ENCODE measurements at regions not wholly inside any gene's neighbourhood (a gene's known extent, or its start where the extent isn't known, plus 50 kb on each side); places are given as distances from the start of the nearest gene placed in this dataset.
"Not testable (repeated sequence)": the region's sequence is repeated elsewhere in the genome, so short reads cannot be mapped to it uniquely, and the experiment has no call there.

GRCh38 chrX:90575155-90575554, 653.4 kb downstream of the TGIF2LX start:
- not testable (repeated sequence) for DNase-seq (ENCODE audit: low spot score); H3K27ac Mint-ChIP-seq (ENCODE audit: unreplicated experiment); H3K4me3 Mint-ChIP-seq (ENCODE audit: unreplicated experiment); H3K4me1 Mint-ChIP-seq (ENCODE audit: low read depth); H3K36me3 Mint-ChIP-seq (ENCODE audit: low read depth); H3K9me3 Mint-ChIP-seq (ENCODE audit: low read depth); H3K27me3 Mint-ChIP-seq (ENCODE audit: low read depth)

- H3K9me3 Mint-ChIP-seq (ENCODE audit: low read depth); H3K36me3 Mint-ChIP-seq (ENCODE audit: low read depth); H3K4me3 Mint-ChIP-seq (ENCODE audit: unreplicated experiment); H3K27ac Mint-ChIP-seq (ENCODE audit: unreplicated experiment); H3K27me3 Mint-ChIP-seq (ENCODE audit: low read depth); H3K4me1 Mint-ChIP-seq (ENCODE audit: low read depth); DNase-seq (ENCODE audit: low spot score): not testable (repeated sequence)
These were observed 680.2 kb downstream of the TGIF2LX start for GRCh38 chrX:90601921-90602320.

DNA sequence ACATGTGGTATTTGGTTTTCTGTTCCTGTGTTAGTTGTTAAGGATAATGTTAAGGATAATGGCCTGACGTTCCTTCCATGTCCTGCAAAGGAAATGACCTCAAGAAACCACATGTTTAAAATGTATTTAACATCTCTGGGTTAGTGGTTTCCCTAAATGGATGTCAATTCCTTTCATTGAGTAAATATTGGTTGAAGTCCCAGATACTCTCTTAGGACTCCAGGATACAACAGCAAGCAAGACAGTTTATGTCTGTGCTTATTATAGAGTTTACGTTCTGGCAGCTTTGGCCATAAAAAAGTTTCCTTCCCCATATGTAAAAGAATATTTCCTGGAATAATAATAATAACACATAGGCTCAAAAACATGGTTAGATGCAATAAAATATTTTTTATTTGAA, 684.0 kb downstream of the TGIF2LX start:
- not testable (repeated sequence) for H3K4me3 Mint-ChIP-seq (ENCODE audit: unreplicated experiment); H3K9me3 Mint-ChIP-seq (ENCODE audit: low read depth); H3K36me3 Mint-ChIP-seq (ENCODE audit: low read depth); H3K27ac Mint-ChIP-seq (ENCODE audit: unreplicated experiment); H3K4me1 Mint-ChIP-seq (ENCODE audit: low read depth); DNase-seq (ENCODE audit: low spot score); H3K27me3 Mint-ChIP-seq (ENCODE audit: low read depth)

- no peak overlapping the region for H3K27ac Mint-ChIP-seq (ENCODE audit: unreplicated experiment)
- H3K27me3 Mint-ChIP-seq (ENCODE audit: low read depth): no peaks in the 10 kb centered on the region
- DNase-seq (ENCODE audit: low spot score): peak; percentile 85
- no peak for TF ChIP-seq CTCF (IDR thresholded peaks at IDR 0.05)
- no peak overlapping the region for H3K4me3 Mint-ChIP-seq (ENCODE audit: unreplicated experiment)
- H3K4me1 Mint-ChIP-seq (ENCODE audit: low read depth): no peaks in the 10 kb centered on the region
- no peaks in the 10 kb centered on the region for H3K36me3 Mint-ChIP-seq (ENCODE audit: low read depth)
- H3K9me3 Mint-ChIP-seq (ENCODE audit: low read depth): peaks cover 8% of the 10 kb centered on the region
These were observed 696.1 kb downstream of the TGIF2LX start for GRCh38 chrX:90617710-90618325.

GRCh38 chrX:90665161-90665560, 743.5 kb downstream of the TGIF2LX start:
- not testable (repeated sequence) for H3K36me3 Mint-ChIP-seq (ENCODE audit: low read depth); H3K27me3 Mint-ChIP-seq (ENCODE audit: low read depth); H3K4me1 Mint-ChIP-seq (ENCODE audit: low read depth); H3K4me3 Mint-ChIP-seq (ENCODE audit: unreplicated experiment); H3K27ac Mint-ChIP-seq (ENCODE audit: unreplicated experiment)
- peak; percentile 13 for TF ChIP-seq CTCF (IDR thresholded peaks at IDR 0.05)
- DNase-seq (ENCODE audit: low spot score): peak; percentile 34
- H3K9me3 Mint-ChIP-seq (ENCODE audit: low read depth): peaks cover 11% of the 10 kb centered on the region

GRCh38 chrX:90713552-90713951, 721.1 kb upstream of the PABPC5 start:
- H3K27ac Mint-ChIP-seq (ENCODE audit: unreplicated experiment); H3K27me3 Mint-ChIP-seq (ENCODE audit: low read depth); H3K36me3 Mint-ChIP-seq (ENCODE audit: low read depth); H3K4me1 Mint-ChIP-seq (ENCODE audit: low read depth); H3K4me3 Mint-ChIP-seq (ENCODE audit: unreplicated experiment): not testable (repeated sequence)
- H3K9me3 Mint-ChIP-seq (ENCODE audit: low read depth): peaks cover 14% of the 10 kb centered on the region
- DNase-seq (ENCODE audit: low spot score): peak; percentile 64

DNA sequence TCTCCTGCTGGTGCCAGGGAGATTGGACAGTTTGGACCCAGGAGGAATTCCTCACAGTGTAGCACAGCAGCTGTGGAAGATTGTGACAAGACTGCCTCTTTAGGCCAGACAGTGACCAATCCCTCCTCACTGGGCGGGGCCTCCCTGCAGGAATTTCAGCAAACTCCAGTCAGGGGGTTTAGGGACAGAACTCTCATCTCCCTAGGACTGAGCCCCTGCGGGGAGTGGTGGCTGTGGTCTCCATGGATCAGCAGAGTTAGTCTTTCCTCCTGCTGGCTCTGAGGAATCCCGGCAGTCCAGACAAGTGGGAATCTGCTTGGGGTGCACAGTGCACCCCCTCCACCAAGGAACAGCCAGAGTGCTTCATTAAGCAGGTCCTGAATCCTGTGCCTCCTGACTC, 697.1 kb upstream of the PABPC5 start:
- not testable (repeated sequence) for H3K4me1 Mint-ChIP-seq (ENCODE audit: low read depth); H3K4me3 Mint-ChIP-seq (ENCODE audit: unreplicated experiment); H3K27me3 Mint-ChIP-seq (ENCODE audit: low read depth); H3K27ac Mint-ChIP-seq (ENCODE audit: unreplicated experiment); DNase-seq (ENCODE audit: low spot score); H3K9me3 Mint-ChIP-seq (ENCODE audit: low read depth); H3K36me3 Mint-ChIP-seq (ENCODE audit: low read depth)

- not testable (repeated sequence) for DNase-seq (ENCODE audit: low spot score); H3K4me1 Mint-ChIP-seq (ENCODE audit: low read depth); H3K4me3 Mint-ChIP-seq (ENCODE audit: unreplicated experiment); H3K27me3 Mint-ChIP-seq (ENCODE audit: low read depth); H3K27ac Mint-ChIP-seq (ENCODE audit: unreplicated experiment); H3K36me3 Mint-ChIP-seq (ENCODE audit: low read depth); H3K9me3 Mint-ChIP-seq (ENCODE audit: low read depth)
These were observed 677.0 kb upstream of the PABPC5 start for GRCh38 chrX:90757619-90758018.

- not testable (repeated sequence) for H3K27ac Mint-ChIP-seq (ENCODE audit: unreplicated experiment); H3K27me3 Mint-ChIP-seq (ENCODE audit: low read depth); H3K4me3 Mint-ChIP-seq (ENCODE audit: unreplicated experiment); H3K4me1 Mint-ChIP-seq (ENCODE audit: low read depth); H3K9me3 Mint-ChIP-seq (ENCODE audit: low read depth); H3K36me3 Mint-ChIP-seq (ENCODE audit: low read depth)
- peak; percentile 79 for DNase-seq (ENCODE audit: low spot score)
These were observed 669.2 kb upstream of the PABPC5 start for GRCh38 chrX:90765482-90765881.

- H3K4me3 Mint-ChIP-seq (ENCODE audit: unreplicated experiment); H3K36me3 Mint-ChIP-seq (ENCODE audit: low read depth); H3K27me3 Mint-ChIP-seq (ENCODE audit: low read depth); H3K4me1 Mint-ChIP-seq (ENCODE audit: low read depth); DNase-seq (ENCODE audit: low spot score); H3K9me3 Mint-ChIP-seq (ENCODE audit: low read depth); H3K27ac Mint-ChIP-seq (ENCODE audit: unreplicated experiment): not testable (repeated sequence)
These were observed 654.3 kb upstream of the PABPC5 start for GRCh38 chrX:90780286-90780789.

Measured in chondrocyte (in vitro differentiated cells).